Central memory CD8-positive, alpha-beta T cell (primary cell): ENCODE measurements at regions not wholly inside any gene's neighbourhood (a gene's known extent, or its start where the extent isn't known, plus 50 kb on each side); places are given as distances from the start of the nearest gene placed in this dataset.
"Not testable (repeated sequence)": the region's sequence is repeated elsewhere in the genome, so short reads cannot be mapped to it uniquely, and the experiment has no call there.

ENCODE experiments used
- ATAC-seq: fragments of 150-1000 bp; cut with Tn5 transposase; replicated peaks from 2 replicates; pipeline ENCODE4 v1.10.0; 2022; ENCODE audit warnings: mild to moderate bottlenecking, moderate FRiP score, moderate number of reproducible peaks; ENCODE audit not compliant: poor library complexity, severe bottlenecking; ENCODE audit errors: extremely low read depth
- DNase-seq, 2 donors: peaks; one replicate each; pipeline ENCODE4 v3.0.0; 2021; ENCODE audit warnings: low spot score in 2 of 2
- H3K27ac Mint-ChIP-seq: one replicate; pipeline ENCODE4 v1.8.0; 2022; ENCODE audit warnings: low read depth, mild to moderate bottlenecking, moderate library complexity, mixed read lengths
- H3K27me3 Mint-ChIP-seq: one replicate; pipeline ENCODE4 v1.8.0; 2022; ENCODE audit warnings: mixed read lengths
- H3K36me3 Mint-ChIP-seq: one replicate; pipeline ENCODE4 v1.8.0; 2022; ENCODE audit warnings: mild to moderate bottlenecking, moderate library complexity, mixed read lengths; ENCODE audit not compliant: insufficient read depth
- H3K4me1 Mint-ChIP-seq: one replicate; pipeline ENCODE4 v1.8.0; 2022; ENCODE audit warnings: mixed read lengths
- H3K4me3 Mint-ChIP-seq: one replicate; pipeline ENCODE4 v1.8.0; 2022; ENCODE audit warnings: mild to moderate bottlenecking, moderate library complexity, mixed read lengths
- H3K9me3 Mint-ChIP-seq: one replicate; pipeline ENCODE4 v1.8.0; 2022; ENCODE audit warnings: mixed read lengths

DNA sequence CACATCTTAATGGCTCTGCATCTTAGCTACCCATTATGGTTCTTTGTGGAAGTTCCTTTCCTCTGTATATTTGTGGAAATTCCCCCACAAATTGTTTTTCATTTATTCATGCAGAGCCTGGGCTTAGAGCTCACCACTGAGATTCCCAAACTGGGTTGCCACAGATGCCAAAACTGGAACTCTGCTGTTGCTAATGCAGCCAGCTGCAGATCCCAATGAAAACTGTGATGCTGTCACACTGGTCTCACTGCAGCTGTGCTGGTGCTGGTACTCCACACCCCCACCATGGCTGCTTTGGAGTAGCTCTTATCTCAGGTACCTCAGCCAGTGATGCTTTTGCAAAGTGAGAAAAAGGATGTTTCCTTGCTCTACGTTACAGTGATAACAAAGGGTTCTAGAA is 87.7 kb downstream of the DCK start:
- no peaks in the 10 kb centered on the region for H3K9me3 Mint-ChIP-seq
- H3K4me1 Mint-ChIP-seq = no peaks in the 10 kb centered on the region
- no peak for DNase-seq
- no peaks in the 10 kb centered on the region for H3K27me3 Mint-ChIP-seq
- H3K36me3 Mint-ChIP-seq = no peaks in the 10 kb centered on the region
- ATAC-seq = no peak
- H3K27ac Mint-ChIP-seq = no peak overlapping the region
- no peak overlapping the region for H3K4me3 Mint-ChIP-seq

DNA sequence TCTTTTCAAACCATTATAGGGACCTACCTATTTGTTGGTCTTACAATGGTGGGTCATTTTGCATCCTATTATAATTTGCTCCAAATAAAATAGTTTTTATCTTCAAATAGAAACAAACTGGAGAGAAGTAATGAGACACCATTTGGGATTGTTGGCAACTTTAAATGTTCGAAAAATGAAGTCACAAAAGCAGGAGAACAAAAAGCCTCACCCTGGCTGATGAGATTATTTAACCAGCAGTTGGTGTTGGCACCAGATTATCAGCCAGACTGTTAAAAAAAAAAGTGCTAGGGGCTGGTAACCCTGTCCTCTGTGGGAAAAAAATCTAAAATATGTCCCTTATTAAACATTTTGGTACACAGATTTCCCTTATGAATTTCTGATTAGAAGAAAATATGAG is 100.3 kb downstream of the DCK start:
- Mint-ChIP-seq H3K9me3 (no peaks in the 10 kb centered on the region), H3K4me1 (peaks cover 16% of the 10 kb centered on the region), H3K27me3 (no peaks in the 10 kb centered on the region), H3K4me3 (no peak overlapping the region), H3K36me3 (no peaks in the 10 kb centered on the region), H3K27ac (no peak overlapping the region)
- no peak for ATAC-seq
- DNase-seq = no peak

DNA sequence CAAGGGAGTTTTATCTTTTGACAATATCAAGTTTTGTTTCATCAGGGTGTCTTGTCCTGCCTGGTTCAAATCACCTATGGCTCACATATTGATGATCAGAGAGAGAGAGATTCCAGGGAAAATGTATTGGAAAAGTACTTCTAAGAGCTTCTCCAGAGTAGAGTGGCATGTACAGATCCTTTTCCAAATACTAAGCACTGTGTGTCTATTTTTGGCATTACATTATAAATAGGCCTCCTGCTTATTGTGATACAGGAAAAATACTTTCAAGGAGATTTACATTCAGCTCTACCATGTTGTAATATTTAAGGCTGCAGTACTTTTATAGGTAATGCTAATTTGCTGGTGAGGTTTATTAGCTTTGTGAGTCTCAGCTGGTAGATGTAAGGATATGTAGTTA is 100.8 kb downstream of the DCK start:
- no peak overlapping the region for H3K27ac Mint-ChIP-seq
- no peaks in the 10 kb centered on the region for H3K27me3 Mint-ChIP-seq
- H3K9me3 Mint-ChIP-seq = no peaks in the 10 kb centered on the region
- ATAC-seq (no peak), DNase-seq (no peak)
- no peaks in the 10 kb centered on the region for H3K36me3 Mint-ChIP-seq
- no peak overlapping the region for H3K4me3 Mint-ChIP-seq
- H3K4me1 Mint-ChIP-seq = peaks cover 16% of the 10 kb centered on the region

DNA sequence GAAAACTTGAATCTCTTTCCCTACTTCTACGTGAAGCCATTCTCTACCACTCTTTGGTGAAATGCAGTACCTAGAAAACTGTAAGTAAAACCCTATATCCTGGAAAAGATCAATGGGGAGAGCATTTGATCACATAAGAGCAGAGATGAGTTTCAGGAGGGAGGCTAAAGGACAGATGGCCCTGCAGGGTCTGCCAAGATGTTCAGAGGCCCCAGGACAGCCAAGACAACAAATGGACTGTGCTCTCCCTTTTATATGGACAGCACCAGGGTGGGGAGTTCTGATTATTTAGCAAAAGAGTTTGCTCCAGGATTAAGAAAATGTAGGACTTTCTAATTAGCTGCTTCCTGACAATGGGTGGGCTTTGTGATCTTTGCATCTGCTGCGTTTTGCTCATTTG is 101.7 kb downstream of the DCK start:
- Mint-ChIP-seq H3K36me3 (no peaks in the 10 kb centered on the region), H3K9me3 (no peaks in the 10 kb centered on the region), H3K27me3 (no peaks in the 10 kb centered on the region), H3K4me3 (peak overlapping the region; percentile 60), H3K4me1 (peaks cover 16% of the 10 kb centered on the region), H3K27ac (peak overlapping the region; percentile 92)
- DNase-seq (no peak), ATAC-seq (no peak)

DNA sequence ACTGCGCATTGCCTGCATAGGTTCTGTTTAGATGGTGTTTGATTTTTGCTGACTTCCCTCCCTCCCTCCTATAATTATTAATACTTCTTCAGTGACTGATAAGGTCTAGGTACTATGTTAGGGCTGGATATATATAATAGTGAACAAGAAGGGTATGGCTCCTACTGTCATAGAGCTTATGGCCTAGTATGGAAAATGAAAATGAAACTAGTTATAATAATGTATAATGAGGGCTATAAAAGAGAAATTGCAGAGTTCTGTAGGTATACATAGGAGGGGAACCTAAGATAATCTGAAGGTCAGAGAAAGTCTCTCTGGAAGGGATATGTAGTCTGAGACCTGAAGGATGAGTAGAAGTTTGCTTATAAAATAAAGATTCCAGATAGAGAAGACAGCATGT is 102.1 kb downstream of the DCK start:
- Mint-ChIP-seq H3K36me3 (no peaks in the 10 kb centered on the region), H3K4me1 (peaks cover 16% of the 10 kb centered on the region), H3K9me3 (no peaks in the 10 kb centered on the region), H3K4me3 (peak overlapping the region; percentile 60), H3K27me3 (no peaks in the 10 kb centered on the region), H3K27ac (peak overlapping the region; percentile 92)
- ATAC-seq (peak; percentile 67), DNase-seq (no peak)

DNA sequence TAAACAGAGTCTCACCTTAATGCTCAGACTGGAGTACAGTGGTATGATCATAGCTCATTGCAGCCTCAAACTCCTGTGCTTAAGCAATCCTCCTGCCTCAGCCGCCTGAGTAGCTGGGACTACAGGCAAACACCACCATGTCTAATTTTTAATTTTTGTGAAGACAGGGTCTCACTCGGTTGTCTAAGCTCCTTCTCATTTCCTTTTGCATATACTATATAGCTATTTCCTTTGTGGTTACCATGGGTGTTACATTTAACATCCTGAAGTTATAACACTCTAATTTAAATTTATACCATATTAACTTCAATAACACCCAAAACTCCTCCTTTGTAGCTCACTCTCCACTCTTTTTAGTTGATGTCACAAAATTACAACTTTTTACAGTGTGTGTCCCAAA is 114.3 kb downstream of the DCK start:
- no peak for DNase-seq

DNA sequence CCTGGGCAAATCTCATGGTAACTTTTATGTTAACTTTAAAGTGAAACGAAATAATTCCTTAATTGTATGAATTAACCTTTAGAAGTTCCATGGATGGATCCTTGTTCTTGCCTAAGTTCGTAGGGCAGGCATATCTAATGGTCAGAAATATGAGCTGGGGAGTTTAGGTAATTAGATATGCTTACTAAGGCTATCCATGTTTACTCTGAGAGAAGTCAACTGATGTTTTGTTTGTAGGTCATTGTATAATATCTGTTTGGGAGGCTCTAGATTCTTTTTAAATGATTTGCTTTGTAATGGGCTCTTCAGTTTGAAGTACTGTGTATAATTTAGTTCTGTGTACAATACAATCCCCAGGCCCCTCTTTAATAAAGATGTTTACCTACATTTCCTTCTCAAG is 117.0 kb downstream of the DCK start:
- H3K9me3 Mint-ChIP-seq = no peaks in the 10 kb centered on the region
- H3K36me3 Mint-ChIP-seq = peaks cover 4% of the 10 kb centered on the region
- H3K27ac Mint-ChIP-seq = peak overlapping the region; percentile 78
- H3K4me1 Mint-ChIP-seq = peaks cover 41% of the 10 kb centered on the region
- H3K27me3 Mint-ChIP-seq = no peaks in the 10 kb centered on the region
- H3K4me3 Mint-ChIP-seq = no peak overlapping the region
- DNase-seq = no peak
- ATAC-seq = no peak

More for the DNA sequence above, 114.3 kb downstream of the DCK start:
- peak overlapping the region; percentile 98 for H3K27ac Mint-ChIP-seq
- H3K4me1 Mint-ChIP-seq = peaks cover 41% of the 10 kb centered on the region
- H3K36me3 Mint-ChIP-seq = peaks cover 4% of the 10 kb centered on the region
- peak overlapping the region; percentile 75 for H3K4me3 Mint-ChIP-seq
- peak; percentile 94 for ATAC-seq
- no peaks in the 10 kb centered on the region for H3K27me3 Mint-ChIP-seq
- no peaks in the 10 kb centered on the region for H3K9me3 Mint-ChIP-seq

DNA sequence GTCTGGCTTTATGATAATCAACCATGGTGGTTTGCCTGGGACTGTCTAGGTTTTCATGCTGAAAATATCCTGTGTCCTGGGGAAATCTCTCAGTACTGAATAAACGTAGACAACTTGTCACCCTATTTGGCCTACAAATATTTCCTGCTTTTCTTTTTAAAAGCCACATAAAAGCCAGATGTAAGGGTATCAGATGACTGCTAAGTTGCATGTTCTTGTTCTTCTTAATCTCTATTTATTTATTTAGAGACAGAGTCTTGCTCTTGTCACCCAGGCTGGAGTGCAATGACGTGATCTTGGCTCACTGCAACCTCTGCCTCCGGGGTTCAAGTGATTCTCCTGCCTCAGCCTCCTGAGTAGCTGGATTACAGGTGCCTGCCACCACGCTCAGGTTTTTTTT is 117.7 kb downstream of the DCK start:
- H3K9me3 Mint-ChIP-seq, DNase-seq, H3K36me3 Mint-ChIP-seq, H3K27me3 Mint-ChIP-seq: not testable (repeated sequence)
- Mint-ChIP-seq H3K4me1 (peaks cover 41% of the 10 kb centered on the region), H3K4me3 (peak overlapping the region; percentile 9), H3K27ac (peak overlapping the region; percentile 78)
- peak; percentile 55 for ATAC-seq

DNA sequence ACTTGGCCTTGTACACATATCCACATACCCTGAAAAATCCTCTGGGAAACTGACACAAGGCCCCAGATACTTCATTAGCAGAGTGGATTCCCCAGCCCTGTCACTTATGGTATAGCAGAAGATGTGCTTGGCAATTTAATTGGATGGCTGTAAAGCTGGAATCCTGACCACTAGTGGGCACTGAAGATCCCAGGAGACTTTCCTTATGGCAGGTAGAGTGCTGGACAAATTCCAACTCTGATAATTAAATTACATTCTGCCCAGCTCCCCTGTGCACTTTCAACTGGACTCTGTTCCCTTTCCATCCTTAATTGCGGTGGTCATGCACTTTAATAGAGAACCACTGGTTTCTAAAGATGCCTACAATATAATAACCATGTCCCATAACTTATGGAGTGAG is 119.8 kb downstream of the DCK start:
- Mint-ChIP-seq H3K4me1 (peaks cover 27% of the 10 kb centered on the region), H3K27ac (no peak overlapping the region), H3K27me3 (no peaks in the 10 kb centered on the region), H3K36me3 (peaks cover 2% of the 10 kb centered on the region), H3K4me3 (no peak overlapping the region), H3K9me3 (no peaks in the 10 kb centered on the region)
- no peak for ATAC-seq
- no peak for DNase-seq

DNA sequence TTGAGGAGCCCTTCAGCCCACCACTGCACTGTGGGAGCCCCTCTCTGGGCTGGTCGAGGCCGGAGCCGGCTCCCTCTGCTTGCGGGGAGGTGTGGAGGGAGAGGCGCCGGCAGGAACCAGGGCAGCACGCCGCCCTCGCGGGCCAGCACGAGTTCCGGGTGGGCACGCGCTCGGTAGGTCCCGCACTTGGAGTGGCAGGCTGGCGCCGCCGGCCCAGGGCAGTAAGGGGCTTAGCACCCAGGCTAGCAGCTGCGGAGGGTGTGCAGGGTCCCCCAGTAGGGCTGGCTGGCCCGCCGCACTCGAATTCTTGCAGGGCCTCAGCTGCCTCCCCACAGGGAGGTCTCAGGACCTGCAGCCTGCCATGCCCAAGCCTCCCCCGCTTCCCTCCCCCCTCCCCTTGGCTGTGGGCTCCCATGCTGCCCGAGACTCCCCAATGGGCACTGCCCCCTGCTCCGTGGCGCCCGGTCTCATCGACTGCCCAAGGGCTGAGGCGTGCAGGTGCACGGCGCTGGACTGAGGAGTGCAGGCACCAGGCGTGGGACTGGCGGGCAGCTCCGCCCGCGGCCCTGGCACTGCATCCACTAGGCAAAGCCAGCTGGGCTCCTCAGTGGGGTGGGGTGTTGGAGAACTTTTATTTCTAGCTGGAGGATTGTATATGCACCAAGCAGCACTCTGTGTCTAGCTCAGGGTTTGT is 127.5 kb downstream of the DCK start:
- DNase-seq (no peak), ATAC-seq (no peak)
- H3K36me3 Mint-ChIP-seq = no peaks in the 10 kb centered on the region
- no peaks in the 10 kb centered on the region for H3K27me3 Mint-ChIP-seq
- H3K4me1 Mint-ChIP-seq = peaks cover 28% of the 10 kb centered on the region
- H3K27ac Mint-ChIP-seq = no peak overlapping the region
- H3K4me3 Mint-ChIP-seq = no peak overlapping the region
- no peaks in the 10 kb centered on the region for H3K9me3 Mint-ChIP-seq

DNA sequence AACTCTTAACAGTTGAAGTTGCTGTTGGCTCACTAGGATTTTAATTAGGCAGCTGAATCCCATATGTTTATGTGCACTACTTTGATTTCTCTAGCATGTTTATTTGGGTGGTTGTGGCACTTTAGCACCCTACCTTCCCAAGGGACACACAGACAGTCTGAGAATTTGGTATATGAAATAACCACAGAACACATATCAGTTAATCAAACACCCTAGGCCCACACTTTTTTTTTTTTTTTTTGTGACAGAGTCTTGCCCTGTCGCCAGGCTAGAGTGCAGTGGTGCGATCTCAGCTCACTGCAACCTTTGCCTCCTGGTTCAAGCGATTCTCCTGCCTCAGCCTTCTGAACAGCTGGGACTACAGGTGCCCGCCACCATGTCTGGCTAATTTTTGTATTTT is 130.5 kb downstream of the DCK start:
- H3K4me1 Mint-ChIP-seq = peaks cover 32% of the 10 kb centered on the region
- no peak for ATAC-seq
- no peaks in the 10 kb centered on the region for H3K9me3 Mint-ChIP-seq
- H3K27me3 Mint-ChIP-seq = no peaks in the 10 kb centered on the region
- no peak for DNase-seq
- H3K4me3 Mint-ChIP-seq = peak overlapping the region; percentile 48
- no peaks in the 10 kb centered on the region for H3K36me3 Mint-ChIP-seq
- no peak overlapping the region for H3K27ac Mint-ChIP-seq

DNA sequence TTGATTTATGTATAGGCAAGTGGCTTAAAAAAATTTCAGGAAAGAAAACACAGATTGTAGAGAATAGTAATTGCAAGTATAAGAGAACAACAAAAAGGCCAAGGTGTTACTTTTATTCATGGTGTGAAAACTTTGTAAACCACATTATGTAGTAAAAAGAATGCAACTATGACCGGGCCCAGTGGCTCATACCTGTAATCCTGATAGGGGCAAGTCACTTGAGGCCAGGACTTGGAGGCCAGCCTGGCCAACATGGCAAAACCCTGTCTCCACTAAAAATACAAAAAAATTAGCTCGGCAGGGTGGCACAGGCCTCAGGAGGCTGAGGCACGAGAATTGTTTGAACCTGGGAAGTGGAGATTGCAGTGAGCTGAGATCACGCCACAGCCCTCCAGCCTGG is 131.7 kb downstream of the DCK start:
- no peak for ATAC-seq
- no peaks in the 10 kb centered on the region for H3K9me3 Mint-ChIP-seq
- no peaks in the 10 kb centered on the region for H3K36me3 Mint-ChIP-seq
- H3K27ac Mint-ChIP-seq = peak overlapping the region; percentile 78
- peaks cover 34% of the 10 kb centered on the region for H3K4me1 Mint-ChIP-seq
- H3K27me3 Mint-ChIP-seq = no peaks in the 10 kb centered on the region
- DNase-seq = no peak
- H3K4me3 Mint-ChIP-seq = no peak overlapping the region

DNA sequence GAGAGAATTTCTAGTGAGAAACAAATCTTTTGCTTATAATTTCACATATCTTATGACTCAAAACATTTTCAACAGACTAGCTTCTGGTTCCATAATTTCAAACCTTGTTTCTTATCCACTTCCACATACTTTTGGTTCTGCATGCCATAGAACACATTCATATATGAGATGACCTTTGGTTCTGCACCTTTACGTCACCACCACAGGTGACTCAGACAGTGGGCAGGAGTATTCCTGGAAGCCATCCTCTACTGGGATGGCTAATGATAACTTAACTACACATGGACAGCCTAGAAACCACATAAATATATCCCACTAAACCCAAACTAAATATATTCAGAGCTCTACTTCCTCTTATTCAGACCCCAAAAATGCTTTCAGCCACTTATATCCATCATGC is 133.3 kb downstream of the DCK start:
- no peak for DNase-seq
- no peaks in the 10 kb centered on the region for H3K27me3 Mint-ChIP-seq
- H3K36me3 Mint-ChIP-seq = no peaks in the 10 kb centered on the region
- H3K4me1 Mint-ChIP-seq = peaks cover 34% of the 10 kb centered on the region
- ATAC-seq = no peak
- no peaks in the 10 kb centered on the region for H3K9me3 Mint-ChIP-seq
- no peak overlapping the region for H3K4me3 Mint-ChIP-seq
- no peak overlapping the region for H3K27ac Mint-ChIP-seq
